GM18502 (cell line): ENCODE measurements at regions not wholly inside any gene's neighbourhood (a gene's known extent, or its start where the extent isn't known, plus 50 kb on each side); places are given as distances from the start of the nearest gene placed in this dataset.
"Not testable (repeated sequence)": the region's sequence is repeated elsewhere in the genome, so short reads cannot be mapped to it uniquely, and the experiment has no call there.

Experiments
- ATAC-seq: cut with Tn5 transposase; IDR thresholded peaks from one replicate; pipeline ENCODE4 v1.9.1; 2021; ENCODE audit warnings: mild to moderate bottlenecking; ENCODE audit not compliant: unreplicated experiment, poor library complexity

DNA sequence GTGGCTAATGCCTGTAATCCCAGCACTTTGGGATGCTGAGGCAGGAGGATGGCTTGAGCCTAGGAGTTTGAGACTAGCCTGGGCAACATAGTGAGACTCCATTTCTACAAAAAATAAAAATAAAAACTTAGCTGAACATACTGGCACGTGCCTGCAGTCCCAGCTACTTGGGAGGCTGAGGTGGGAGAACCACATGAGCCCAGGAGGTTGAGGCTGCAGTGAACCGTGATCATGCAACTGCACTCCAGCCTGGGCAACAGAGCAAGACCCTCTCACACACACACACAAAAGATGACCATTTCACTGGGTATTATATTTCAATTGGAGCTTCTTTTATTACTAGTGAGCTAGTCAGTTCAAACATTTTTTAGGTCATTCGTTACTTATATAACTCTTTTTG is 116.9 kb upstream of the SLC35F3 start:
- ATAC-seq, result no peak

- ATAC-seq, result no peak
Measured at GRCh38 chr1:233788687-233789086, 115.8 kb upstream of the SLC35F3 start.

- no peak for ATAC-seq
Measured at GRCh38 chr1:233790121-233790520, 114.4 kb upstream of the SLC35F3 start.

DNA sequence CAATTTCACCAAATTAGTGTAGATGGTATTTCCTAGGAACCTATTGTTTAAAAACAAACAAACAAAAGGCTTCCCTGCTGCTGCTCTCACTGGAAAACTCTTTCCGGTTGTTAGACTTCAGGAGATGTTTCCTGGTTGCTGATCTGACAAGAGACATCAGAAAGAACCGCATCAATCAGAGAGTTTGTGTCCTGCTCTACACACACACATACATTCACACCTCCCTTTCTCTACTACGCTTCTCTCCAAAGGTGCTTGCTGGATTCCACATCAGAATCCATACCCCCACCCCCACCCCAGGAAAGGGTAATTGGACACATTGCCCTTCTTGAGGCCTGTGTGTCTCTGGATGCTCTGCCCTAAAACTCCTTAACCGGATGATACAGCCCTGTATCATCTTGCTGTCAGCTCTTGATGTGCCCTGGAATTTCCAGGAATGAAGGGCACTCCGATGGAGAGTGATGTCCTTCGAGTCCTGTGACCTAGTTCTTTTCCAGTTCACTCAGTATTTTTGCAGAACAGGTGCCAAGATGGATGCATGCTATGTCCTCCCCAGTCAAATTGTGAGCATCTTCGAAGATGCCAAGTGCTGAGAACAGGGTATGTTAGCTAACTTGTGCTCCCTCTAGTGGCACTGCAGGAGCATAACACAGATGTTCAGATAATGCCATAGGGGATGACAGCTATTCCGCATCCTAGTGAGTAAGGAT is 113.7 kb upstream of the SLC35F3 start:
- ATAC-seq, result peak; percentile 85

DNA sequence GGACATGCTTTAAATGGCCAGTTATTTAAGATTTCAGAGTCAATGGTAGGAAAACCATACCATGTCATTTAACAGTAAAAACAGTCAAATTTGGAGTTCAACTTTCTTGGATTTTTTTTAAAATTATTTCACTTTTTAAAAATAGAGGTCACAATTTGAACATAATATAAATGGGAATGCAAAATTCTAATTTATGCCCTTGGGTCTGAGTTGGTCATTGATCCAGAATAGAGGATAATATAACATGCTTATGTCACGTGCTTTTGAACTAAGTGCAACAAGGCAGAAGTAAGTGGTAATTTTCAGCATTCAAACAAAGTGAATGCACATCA is 113.1 kb upstream of the SLC35F3 start:
- ATAC-seq, result no peak

DNA sequence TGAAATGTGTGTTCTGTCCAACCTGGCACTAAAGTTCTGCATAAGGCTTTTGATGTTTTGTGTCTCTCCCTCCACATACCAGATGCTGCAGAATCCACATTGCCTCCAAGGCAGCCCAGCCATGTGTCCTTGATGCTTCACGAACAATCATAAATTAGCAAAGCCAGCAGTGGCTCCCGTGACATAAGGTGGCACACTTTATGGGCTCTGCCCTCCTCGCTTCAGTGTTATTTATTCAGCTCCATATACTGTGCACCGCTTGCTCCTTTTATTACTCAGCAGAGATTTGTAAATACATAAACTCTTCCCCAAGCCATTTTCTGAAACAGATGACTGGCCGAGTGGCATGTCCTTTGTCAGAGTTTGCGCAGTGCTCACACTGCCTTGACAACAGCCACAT is 112.8 kb upstream of the SLC35F3 start:
- no peak for ATAC-seq

DNA sequence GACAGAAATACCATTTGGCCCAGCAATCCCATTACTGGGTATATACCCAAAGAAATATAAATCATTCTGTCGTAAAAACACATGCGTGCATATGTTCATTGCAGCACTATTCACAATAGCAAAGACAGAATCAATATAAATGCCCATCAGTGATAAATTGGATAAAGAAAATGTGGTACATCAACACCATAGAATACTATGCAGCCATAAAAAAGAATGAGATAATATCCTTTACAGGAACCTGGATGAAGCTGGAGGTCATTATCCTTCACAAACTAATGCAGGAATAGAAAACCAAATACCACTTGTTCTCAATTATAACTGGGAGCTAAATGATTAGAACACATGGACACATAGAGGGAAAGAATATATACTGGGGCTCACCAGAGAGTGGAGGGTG is 109.6 kb upstream of the SLC35F3 start:
- ATAC-seq, result no peak

DNA sequence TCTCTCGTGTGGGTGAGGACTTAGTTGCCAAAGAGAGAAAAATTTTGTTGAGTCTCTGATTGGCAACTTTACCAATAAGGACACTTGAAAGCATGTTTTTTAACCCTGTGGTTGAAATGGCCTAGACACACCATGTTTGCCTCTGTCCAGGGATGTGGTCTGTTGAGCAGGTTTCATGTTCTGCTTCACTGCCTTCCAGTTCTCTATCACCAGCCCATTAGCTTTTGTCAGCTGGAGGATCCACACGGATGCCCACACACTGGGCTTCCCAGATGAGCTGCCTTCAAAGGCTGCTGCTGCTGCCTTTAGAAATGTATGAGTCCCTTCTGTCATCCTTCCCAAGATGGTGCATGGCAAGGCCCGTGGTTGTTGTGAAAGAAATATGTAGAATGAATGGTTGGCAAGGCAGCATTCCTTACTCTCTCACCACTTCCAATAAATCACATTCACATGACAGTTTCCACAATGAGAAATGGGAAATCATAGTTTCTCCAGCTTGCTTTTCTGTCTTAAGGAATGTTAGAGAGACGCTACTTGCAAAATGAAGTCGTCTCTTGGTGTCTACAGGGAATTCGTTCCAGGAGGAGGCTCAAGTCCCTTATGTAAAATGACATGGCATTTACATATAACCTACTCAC is 108.2 kb upstream of the SLC35F3 start:
- no peak for ATAC-seq

GRCh38 chr1:233802611-233803010 is 101.9 kb upstream of the SLC35F3 start:
- no peak for ATAC-seq

- no peak for ATAC-seq
Measured at GRCh38 chr1:233805786-233806185, 98.7 kb upstream of the SLC35F3 start.

DNA sequence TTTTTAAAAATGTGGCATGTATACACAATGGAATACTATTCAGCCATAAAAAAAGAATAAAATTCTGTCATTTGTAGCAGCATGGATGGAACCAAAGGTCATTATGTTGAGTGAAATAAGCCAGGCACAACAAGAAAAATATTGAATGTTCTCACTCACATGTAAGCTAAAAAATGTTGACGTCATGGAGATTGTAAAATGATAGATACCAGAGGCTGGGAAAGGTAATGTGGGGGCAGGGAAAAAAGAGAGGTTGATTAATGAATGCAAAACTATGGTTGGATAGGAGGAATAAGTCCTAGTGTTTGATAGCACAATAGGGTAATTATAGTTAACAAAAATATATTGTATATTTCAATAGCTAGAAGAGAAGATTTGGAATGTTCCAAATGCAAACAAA is 89.1 kb upstream of the SLC35F3 start:
- ATAC-seq, result no peak

DNA sequence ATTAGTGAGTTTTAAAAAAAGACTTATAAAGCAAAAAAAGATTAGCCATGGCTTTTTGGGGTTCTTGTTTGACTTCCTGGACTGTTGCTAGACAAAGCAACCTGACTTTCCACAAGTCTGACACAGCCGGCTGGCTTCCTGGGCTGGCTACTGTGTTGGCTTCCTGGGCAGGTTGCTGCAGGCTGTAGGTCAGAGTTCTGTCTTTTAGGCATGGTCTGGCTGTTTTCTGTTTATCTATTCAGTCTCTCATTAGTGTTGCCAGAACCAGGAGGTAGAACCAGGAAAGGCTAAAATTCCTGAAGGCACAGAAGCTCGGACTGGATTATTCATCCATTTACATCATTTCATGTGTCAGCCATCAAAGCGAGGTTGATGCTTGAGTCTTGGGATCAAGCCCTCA is 88.6 kb upstream of the SLC35F3 start:
- ATAC-seq, result no peak

GRCh38 chr1:233816348-233816747 is 88.1 kb upstream of the SLC35F3 start:
- ATAC-seq, result no peak

DNA sequence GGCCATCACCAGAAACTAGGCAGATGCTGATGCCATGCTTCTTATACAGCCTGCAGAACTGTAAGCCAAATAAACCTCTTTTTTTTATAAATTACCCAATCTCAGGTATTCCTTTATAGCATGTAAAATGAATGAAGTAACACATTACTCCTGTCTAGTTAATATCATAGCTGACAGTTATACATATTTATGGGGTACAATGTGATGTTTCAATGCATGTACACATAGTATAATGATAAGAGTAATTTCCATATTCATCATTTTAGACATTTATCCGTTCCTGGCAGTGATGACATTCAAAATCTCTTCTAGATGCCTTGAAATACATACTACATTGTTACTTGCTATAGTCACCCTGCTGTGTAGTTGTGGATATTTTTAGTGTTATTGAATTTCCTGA is 85.4 kb upstream of the SLC35F3 start:
- no peak for ATAC-seq

GRCh38 chr1:233824179-233824578 is 80.3 kb upstream of the SLC35F3 start:
- not testable (repeated sequence) for ATAC-seq

DNA sequence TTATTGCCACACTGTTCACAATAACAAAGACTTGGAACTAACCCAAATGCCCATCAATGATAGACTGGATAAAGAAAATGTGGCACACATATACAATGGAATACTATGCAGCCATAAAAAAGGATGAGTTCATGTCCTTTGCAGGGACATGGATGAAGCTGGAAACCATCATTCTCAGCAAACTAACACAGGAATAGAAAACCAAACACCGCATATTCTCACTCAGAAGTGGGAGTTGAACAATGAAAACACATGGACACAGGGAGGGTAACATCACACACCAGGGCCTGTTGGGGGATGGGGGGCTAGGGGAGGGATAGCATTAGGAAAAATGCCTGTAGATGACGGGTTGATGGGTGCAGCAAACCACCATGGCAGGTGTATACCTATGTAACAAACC is 76.5 kb upstream of the SLC35F3 start:
- ATAC-seq, result not testable (repeated sequence)

DNA sequence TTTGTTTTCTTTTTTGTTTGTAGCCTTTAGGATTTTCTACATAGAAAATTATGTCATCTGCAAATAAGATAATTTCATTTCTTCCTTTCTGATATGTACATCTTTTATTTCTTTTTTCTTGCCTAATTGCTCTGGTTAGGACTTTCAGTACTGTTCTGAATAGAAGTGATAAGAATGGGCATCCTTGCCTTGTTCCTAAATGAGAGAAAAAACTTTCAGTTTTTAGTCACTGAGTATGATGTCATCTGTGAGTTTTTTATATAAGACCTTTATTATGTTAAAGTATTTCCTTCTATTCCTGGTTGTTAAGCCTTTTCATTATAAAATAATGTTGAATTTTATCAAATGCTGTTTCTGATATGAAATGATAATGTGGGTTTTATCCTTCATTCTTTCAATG is 76.0 kb upstream of the SLC35F3 start:
- ATAC-seq, result no peak

DNA sequence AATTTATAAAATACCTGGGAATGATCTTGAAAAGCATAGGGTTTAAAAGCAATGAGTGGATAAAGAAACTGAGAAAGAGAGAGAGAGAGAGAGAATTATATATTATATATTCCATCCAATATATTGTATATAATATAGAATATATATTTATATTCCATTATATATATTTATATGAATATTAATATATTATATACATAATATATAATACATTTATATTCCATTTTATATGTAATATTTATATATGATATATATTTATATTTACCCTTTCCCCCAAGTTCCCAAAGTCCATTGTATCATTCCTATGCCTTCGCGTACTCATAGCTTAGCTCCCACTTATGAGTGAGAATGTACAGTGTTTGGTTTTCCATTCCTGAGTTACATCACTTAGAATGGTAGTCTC is 69.9 kb upstream of the SLC35F3 start:
- ATAC-seq, result no peak

- ATAC-seq, result not testable (repeated sequence)
Measured at GRCh38 chr1:233838207-233838606, 66.3 kb upstream of the SLC35F3 start.

GRCh38 chr1:233843525-233844204 is 60.8 kb upstream of the SLC35F3 start:
- ATAC-seq, result no peak

GRCh38 chr1:233844275-233844674 is 60.2 kb upstream of the SLC35F3 start:
- ATAC-seq, result no peak

DNA sequence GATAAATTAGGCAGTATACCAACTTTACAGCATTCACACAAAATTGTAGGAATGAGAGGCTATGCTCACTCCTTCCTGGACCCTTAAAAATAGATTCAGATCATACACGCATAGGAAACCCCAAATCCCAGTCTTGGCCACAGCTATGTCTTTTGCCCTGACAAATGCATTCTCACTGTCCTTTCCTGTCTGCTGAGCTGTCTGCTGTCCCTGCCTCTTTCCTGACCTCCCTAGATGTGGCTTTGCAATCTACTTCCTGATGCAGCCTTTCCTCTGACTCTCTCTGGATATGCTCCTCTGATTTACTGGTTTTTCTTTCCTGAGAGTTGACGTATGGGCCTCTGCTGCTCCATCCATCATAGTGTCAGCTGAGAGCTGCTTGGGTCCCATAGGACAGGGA is 59.8 kb upstream of the SLC35F3 start:
- no peak for ATAC-seq
